Breast epithelium (tissue), 4 donors: ENCODE measurements at regions not wholly inside any gene's neighbourhood (a gene's known extent, or its start where the extent isn't known, plus 50 kb on each side); places are given as distances from the start of the nearest gene placed in this dataset.

Experiments
- DNase-seq, 2 donors: peaks; one replicate each; pipeline ENCODE4 v3.0.0-alpha.2; 2019; ENCODE audit warnings: low spot score in 2 of 2
- H3K27ac ChIP-seq, 2 donors: fragments of 200-600 bp; sonication (generic) in 1 of 2; one replicate each; pipeline ENCODE4 v1.5.1; 2016 to 2019; ENCODE audit warnings: mild to moderate bottlenecking in 1 of 2
- H3K27me3 ChIP-seq, 2 donors: fragments of 200-600 bp; sonication (generic) in 1 of 2; one replicate each; pipeline versions ENCODE4 v1.5.1 to v1.6.0; 2017 to 2019; ENCODE audit warnings: control low read depth in 1 of 2, mild to moderate bottlenecking in 1 of 2
- H3K36me3 ChIP-seq: fragments of 200-600 bp; one replicate; pipeline ENCODE4 v1.5.1; 2019
- H3K4me1 ChIP-seq, 2 donors: fragments of 200-600 bp; sonication (generic); one replicate each; pipeline ENCODE4 v1.5.1; 2016 to 2019; ENCODE audit warnings: control low read depth in 1 of 2
- H3K4me3 ChIP-seq, 3 donors: fragments of 200-600 bp; sonication (generic); 1 replicate in 2 of 3; 2 replicates in 1 of 3; pipeline ENCODE4 v1.5.1; 2016 to 2019; ENCODE audit warnings: mild to moderate bottlenecking in 3 of 3, moderate library complexity in 2 of 3
- H3K9me3 ChIP-seq, 2 donors: fragments of 200-600 bp; sonication (generic) in 1 of 2; one replicate each; pipeline ENCODE4 v1.5.1; 2016 to 2019; ENCODE audit warnings: control low read depth in 1 of 2
- POLR2A ChIP-seq: fragments of 450-650 bp; IDR thresholded peaks from one replicate; pipeline ENCODE4 v1.6.1; 2016; ENCODE audit warnings: antibody characterized with exemption, mild to moderate bottlenecking, moderate library complexity
- POLR2AphosphoS5 ChIP-seq, 3 donors: sonication (generic); formaldehyde crosslinking; IDR thresholded peaks; one replicate each; pipeline ENCODE4 v1.6.1; 2017; ENCODE audit warnings: antibody characterized with exemption in 3 of 3
- intact Hi-C: fragments of 100-400 bp; cut with DNase I; formaldehyde crosslinking; loops from one replicate; pipeline ENCODE4 v1.15.1; 2023; ENCODE audit warnings: low total_unique reads
- TF ChIP-seq, protein P1 (sequence below), 3 donors: fragments of 450-650 bp; IDR thresholded peaks; one replicate each; pipeline ENCODE4 v1.5.1; 2016 to 2017; ENCODE audit warnings: antibody characterized with exemption in 3 of 3, mild to moderate bottlenecking in 3 of 3, moderate library complexity in 3 of 3

DNA sequence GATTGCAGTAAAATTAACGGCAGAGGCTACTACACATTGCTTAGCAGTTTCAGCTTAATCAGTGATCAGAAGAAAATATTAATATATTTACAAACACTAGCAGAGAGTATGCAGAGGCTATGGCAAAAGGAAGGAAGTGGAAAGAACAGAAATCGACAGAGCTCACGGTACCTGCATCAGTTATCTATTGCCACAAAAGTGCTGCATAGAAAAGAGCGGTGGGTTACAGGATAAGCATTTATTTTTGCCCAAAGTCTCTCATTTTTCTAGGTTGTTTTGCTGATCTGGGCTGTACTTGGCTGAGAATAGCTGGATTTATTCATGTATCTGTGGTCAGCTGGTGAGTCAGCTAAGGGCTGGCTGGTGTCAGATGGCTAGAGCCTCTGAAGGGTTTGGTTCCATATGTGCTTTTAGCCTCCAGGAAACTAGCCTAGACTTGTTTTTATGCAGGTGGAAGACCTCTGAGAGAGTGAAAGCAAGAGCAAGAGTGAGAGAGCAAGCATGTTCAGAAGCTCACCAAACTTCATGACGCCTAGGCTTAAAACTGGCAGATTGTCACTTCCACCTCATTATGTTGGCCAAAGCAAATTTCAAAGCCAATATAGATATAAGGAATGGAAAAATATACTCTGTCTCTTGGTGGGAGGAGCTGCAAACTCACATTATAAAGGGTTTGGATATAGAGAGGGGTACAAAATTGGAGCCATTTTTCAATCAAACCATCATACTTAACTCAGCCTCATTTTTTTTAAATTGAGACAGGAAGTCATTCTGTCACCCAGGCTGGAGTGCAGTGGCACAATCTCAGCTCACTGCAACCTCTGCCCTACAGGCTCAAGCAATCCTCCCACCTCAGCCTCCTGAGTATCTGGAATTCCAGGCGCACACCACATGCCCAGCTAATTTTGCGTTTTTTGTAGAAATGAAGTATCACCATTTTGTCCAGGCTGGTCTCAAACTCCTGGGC lies 153.2 kb upstream of the RPL34 start:
- no peak for DNase-seq
- Histone ChIP-seq H3K9me3 (no peaks in the 10 kb centered on the region), H3K27me3 (no peaks in the 10 kb centered on the region), H3K36me3 (no peaks in the 10 kb centered on the region), H3K27ac (no peak overlapping the region), H3K4me1 (no peaks in the 10 kb centered on the region), H3K4me3 (no peak overlapping the region)
- TF ChIP-seq POLR2AphosphoS5 (IDR thresholded peaks at IDR 0.05) (no peak), POLR2A (no peak)
- TF ChIP-seq, protein P1, sequence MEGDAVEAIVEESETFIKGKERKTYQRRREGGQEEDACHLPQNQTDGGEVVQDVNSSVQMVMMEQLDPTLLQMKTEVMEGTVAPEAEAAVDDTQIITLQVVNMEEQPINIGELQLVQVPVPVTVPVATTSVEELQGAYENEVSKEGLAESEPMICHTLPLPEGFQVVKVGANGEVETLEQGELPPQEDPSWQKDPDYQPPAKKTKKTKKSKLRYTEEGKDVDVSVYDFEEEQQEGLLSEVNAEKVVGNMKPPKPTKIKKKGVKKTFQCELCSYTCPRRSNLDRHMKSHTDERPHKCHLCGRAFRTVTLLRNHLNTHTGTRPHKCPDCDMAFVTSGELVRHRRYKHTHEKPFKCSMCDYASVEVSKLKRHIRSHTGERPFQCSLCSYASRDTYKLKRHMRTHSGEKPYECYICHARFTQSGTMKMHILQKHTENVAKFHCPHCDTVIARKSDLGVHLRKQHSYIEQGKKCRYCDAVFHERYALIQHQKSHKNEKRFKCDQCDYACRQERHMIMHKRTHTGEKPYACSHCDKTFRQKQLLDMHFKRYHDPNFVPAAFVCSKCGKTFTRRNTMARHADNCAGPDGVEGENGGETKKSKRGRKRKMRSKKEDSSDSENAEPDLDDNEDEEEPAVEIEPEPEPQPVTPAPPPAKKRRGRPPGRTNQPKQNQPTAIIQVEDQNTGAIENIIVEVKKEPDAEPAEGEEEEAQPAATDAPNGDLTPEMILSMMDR (IDR thresholded peaks at IDR 0.05) = no peak
- intact Hi-C loops = no loop called here

DNA sequence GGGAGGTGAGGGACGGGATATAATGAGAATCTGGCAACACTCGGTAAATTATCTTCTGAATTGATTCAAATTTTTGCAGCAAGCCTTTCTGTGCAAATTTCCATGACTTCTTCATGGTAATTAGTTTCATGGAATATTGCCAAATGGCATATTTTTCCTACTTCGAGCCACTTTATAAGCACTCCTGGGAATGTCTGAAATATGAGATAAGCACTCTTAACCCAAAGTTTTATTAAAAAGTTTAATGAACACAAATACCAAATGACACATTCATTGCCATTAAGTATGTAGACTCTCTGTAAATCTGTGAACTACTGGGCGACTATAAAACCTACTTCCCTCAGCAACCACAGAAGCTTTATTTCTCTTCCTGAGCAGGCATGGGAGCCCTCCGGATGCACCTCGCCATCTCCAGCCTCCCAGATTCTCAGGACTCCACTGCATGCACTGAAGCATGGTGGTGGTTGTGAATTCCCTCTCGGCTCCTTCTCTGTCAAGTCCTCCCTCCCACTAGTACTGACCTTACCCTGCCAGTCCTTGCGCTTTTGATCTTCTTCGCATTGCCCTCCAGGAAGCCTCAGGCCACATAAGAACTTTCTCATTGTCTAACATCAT lies 154.4 kb upstream of the RPL34 start:
- intact Hi-C loops = no loop called here
- DNase-seq = no peak
- no peaks in the 10 kb centered on the region for H3K4me1 ChIP-seq
- H3K4me3 ChIP-seq = no peak overlapping the region
- H3K27me3 ChIP-seq = no peaks in the 10 kb centered on the region
- TF ChIP-seq POLR2A (no peak), POLR2AphosphoS5 (IDR thresholded peaks at IDR 0.05) (no peak)
- TF ChIP-seq, protein P1 (IDR thresholded peaks at IDR 0.05) = no peak
- H3K36me3 ChIP-seq = no peaks in the 10 kb centered on the region
- no peak overlapping the region for H3K27ac ChIP-seq
- no peaks in the 10 kb centered on the region for H3K9me3 ChIP-seq

DNA sequence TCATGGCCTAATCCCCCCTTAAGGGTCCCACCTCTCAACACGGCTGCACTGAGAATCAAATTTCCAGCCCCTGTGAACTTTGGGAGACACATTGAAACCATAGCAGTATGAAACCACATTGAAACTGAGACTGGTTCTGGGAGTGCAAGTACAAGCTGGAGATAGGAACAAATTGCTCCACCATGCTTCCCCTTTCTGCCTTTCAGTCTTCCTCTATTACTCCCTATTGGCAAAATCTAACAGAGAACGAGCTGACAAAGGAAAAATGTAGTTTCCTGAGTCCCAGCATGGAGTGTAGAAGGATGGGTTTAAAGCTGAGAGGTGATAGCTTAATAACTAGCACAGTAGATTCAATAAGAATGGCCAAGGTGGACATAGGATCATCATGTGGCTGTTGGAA lies 161.7 kb upstream of the RPL34 start:
- no peaks in the 10 kb centered on the region for H3K4me1 ChIP-seq
- no peak for DNase-seq
- H3K4me3 ChIP-seq = no peak overlapping the region
- TF ChIP-seq POLR2A = no peak
- TF ChIP-seq, protein P1 (IDR thresholded peaks at IDR 0.05) = no peak
- TF ChIP-seq POLR2AphosphoS5 (IDR thresholded peaks at IDR 0.05) = no peak
- H3K27ac ChIP-seq = no peak overlapping the region
- no peaks in the 10 kb centered on the region for H3K9me3 ChIP-seq
- intact Hi-C loops = loop anchor here (5.0 kb wide), 1 partner anchor 794 kb away; no protein-coding TSS in a partner anchor
- H3K27me3 ChIP-seq = no peaks in the 10 kb centered on the region
- H3K36me3 ChIP-seq = no peaks in the 10 kb centered on the region

DNA sequence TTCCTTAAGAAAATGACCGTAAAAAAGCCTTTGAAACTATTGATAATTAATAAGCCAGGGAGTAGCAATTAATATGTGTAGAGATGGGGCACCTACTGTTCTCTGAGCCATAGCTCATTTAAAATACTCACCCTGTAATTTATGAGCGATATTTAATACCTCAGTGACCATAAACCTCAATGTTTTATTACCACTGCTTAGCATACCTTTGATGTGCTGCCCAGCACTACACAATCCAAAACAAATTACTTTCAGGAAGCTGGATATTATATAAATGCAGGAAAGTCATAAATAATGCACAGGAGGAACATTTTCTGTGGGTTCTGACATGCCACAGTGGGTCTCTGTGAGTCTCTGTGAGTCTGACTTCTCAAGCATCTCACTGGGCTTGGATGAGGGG lies 166.1 kb upstream of the RPL34 start:
- H3K27ac ChIP-seq = no peak overlapping the region
- H3K36me3 ChIP-seq = no peaks in the 10 kb centered on the region
- no peaks in the 10 kb centered on the region for H3K9me3 ChIP-seq
- no peak for DNase-seq
- intact Hi-C loops = no loop called here
- H3K4me3 ChIP-seq = no peak overlapping the region
- no peaks in the 10 kb centered on the region for H3K27me3 ChIP-seq
- no peaks in the 10 kb centered on the region for H3K4me1 ChIP-seq
- TF ChIP-seq POLR2AphosphoS5 (IDR thresholded peaks at IDR 0.05) (no peak), POLR2A (no peak)
- TF ChIP-seq, protein P1 (IDR thresholded peaks at IDR 0.05) = no peak

DNA sequence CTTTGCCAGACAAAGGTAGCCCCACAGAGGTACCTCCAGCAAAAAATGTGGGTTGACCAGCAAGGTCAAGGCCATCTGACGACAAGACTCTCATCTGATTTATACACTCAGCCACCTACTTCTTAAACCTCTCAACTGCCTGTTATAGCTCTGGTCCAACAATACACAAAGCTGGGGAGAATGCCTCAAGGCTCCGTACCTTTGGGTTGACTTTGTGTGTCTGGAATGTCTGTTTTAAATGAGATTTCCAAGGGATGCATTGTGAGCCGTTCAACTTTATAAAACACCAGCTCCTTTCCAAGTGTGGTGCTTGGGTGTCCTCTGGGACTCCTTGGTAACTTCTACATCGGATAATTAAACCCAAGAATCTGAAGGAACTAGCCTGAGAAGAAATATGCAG lies 167.0 kb upstream of the RPL34 start:
- H3K9me3 ChIP-seq = no peaks in the 10 kb centered on the region
- no peaks in the 10 kb centered on the region for H3K27me3 ChIP-seq
- intact Hi-C loops = no loop called here
- no peak overlapping the region for H3K27ac ChIP-seq
- TF ChIP-seq POLR2AphosphoS5 (IDR thresholded peaks at IDR 0.05) (no peak), POLR2A (no peak)
- TF ChIP-seq, protein P1 (IDR thresholded peaks at IDR 0.05) = no peak
- H3K4me3 ChIP-seq = no peak overlapping the region
- no peaks in the 10 kb centered on the region for H3K36me3 ChIP-seq
- no peak for DNase-seq
- no peaks in the 10 kb centered on the region for H3K4me1 ChIP-seq
